Lower leg skin (tissue), 3 donors: ENCODE measurements at regions not wholly inside any gene's neighbourhood (a gene's known extent, or its start where the extent isn't known, plus 50 kb on each side); places are given as distances from the start of the nearest gene placed in this dataset.

Experiments
- CTCF ChIP-seq, 3 donors: fragments of 450-650 bp; IDR thresholded peaks; one replicate each; pipeline ENCODE4 v1.5.1; 2016; ENCODE audit warnings: antibody characterized with exemption in 3 of 3, mild to moderate bottlenecking in 3 of 3, moderate library complexity in 2 of 3
- POLR2A ChIP-seq, 2 donors: fragments of 450-650 bp; IDR thresholded peaks; one replicate each; pipeline ENCODE4 v1.6.1; 2016 to 2017; ENCODE audit warnings: antibody characterized with exemption in 2 of 2, mild to moderate bottlenecking in 1 of 2, moderate library complexity in 1 of 2

- TF ChIP-seq CTCF (IDR thresholded peaks at IDR 0.05) (no peak), POLR2A (IDR thresholded peaks at IDR 0.05) (no peak)
Measured at GRCh38 chr15:53256457-53256856, 466.3 kb upstream of the ONECUT1 start.
